Fibroblast of lung (primary cell): ENCODE measurements at regions not wholly inside any gene's neighbourhood (a gene's known extent, or its start where the extent isn't known, plus 50 kb on each side); places are given as distances from the start of the nearest gene placed in this dataset.

Experiments
- DNase-seq, 2 donors: peaks; one replicate each; pipeline versions ENCODE4 v3.0.0 to v3.0.0-alpha.2; 2010; ENCODE audit warnings: low read depth in 2 of 2
- H2AFZ ChIP-seq: 2 replicates; pipeline ENCODE4 v1.5.1; 2012; ENCODE audit warnings: low read length, control low read depth, inconsistent platforms
- H3K27ac ChIP-seq: 2 replicates; pipeline ENCODE4 v1.5.1; 2011; ENCODE audit warnings: low read length, control low read depth; ENCODE audit not compliant: insufficient read depth
- H3K27me3 ChIP-seq: 2 replicates; pipeline ENCODE4 v1.5.1; 2011; ENCODE audit warnings: mild to moderate bottlenecking, low read length; ENCODE audit not compliant: control insufficient read depth, insufficient read depth
- H3K36me3 ChIP-seq: 2 replicates; pipeline ENCODE4 v1.5.1; 2011; ENCODE audit warnings: low read length; ENCODE audit not compliant: control insufficient read depth, insufficient read depth
- H3K4me1 ChIP-seq: 2 replicates; pipeline ENCODE4 v1.5.1; 2011; ENCODE audit warnings: low read length; ENCODE audit not compliant: control insufficient read depth, insufficient read depth; ENCODE audit errors: extremely low read depth
- H3K4me2 ChIP-seq: 2 replicates; pipeline ENCODE4 v1.5.1; 2011; ENCODE audit warnings: low read length, control low read depth; ENCODE audit not compliant: insufficient read depth; ENCODE audit errors: extremely low read depth
- H3K4me3 ChIP-seq, 4 experiments: fragments of 200-600 bp in 1 of 4; sonication (generic) in 1 of 4; replicated peaks in 1 of 4; 2 replicates each; pipeline ENCODE4 v1.5.1; 2011 to 2016; ENCODE audit warnings: low read length in 4 of 4, low read depth in 3 of 4, mild to moderate bottlenecking in 3 of 4, control low read depth in 2 of 4, inconsistent platforms in 1 of 4, mixed read lengths in 1 of 4; ENCODE audit not compliant: insufficient read depth in 1 of 4; ENCODE audit errors: control extremely low read depth in 1 of 4
- H3K79me2 ChIP-seq: 2 replicates; pipeline ENCODE4 v1.5.1; 2012; ENCODE audit warnings: mild to moderate bottlenecking, low read length, inconsistent platforms; ENCODE audit not compliant: control insufficient read depth, insufficient read depth
- H3K9ac ChIP-seq: 2 replicates; pipeline ENCODE4 v1.5.1; 2011; ENCODE audit warnings: mild to moderate bottlenecking, low read length, control low read depth; ENCODE audit not compliant: insufficient read depth
- H3K9me3 ChIP-seq: 2 replicates; pipeline ENCODE4 v1.5.1; 2012; ENCODE audit warnings: low read depth, low read length; ENCODE audit not compliant: control insufficient read depth, insufficient read depth
- H4K20me1 ChIP-seq: 2 replicates; pipeline ENCODE4 v1.5.1; 2011; ENCODE audit warnings: low read length; ENCODE audit not compliant: control insufficient read depth, insufficient read depth; ENCODE audit errors: extremely low read depth
- EZH2 ChIP-seq: IDR thresholded peaks from 2 replicates; pipeline ENCODE4 v1.5.1; 2012; ENCODE audit warnings: low read length, control low read depth, mild to moderate bottlenecking; ENCODE audit errors: missing control alignments
- TF ChIP-seq, protein P1 (sequence below), 2 donors: IDR thresholded peaks in 1 of 2; conservative IDR thresholded peaks in 1 of 2; 1 replicate in 1 of 2; 2 replicates in 1 of 2; pipeline ENCODE4 v1.5.1; 2011 to 2012; ENCODE audit warnings: low read length in 2 of 2, control low read depth in 1 of 2, inconsistent platforms in 1 of 2, low read depth in 1 of 2, mild to moderate bottlenecking in 1 of 2

DNA sequence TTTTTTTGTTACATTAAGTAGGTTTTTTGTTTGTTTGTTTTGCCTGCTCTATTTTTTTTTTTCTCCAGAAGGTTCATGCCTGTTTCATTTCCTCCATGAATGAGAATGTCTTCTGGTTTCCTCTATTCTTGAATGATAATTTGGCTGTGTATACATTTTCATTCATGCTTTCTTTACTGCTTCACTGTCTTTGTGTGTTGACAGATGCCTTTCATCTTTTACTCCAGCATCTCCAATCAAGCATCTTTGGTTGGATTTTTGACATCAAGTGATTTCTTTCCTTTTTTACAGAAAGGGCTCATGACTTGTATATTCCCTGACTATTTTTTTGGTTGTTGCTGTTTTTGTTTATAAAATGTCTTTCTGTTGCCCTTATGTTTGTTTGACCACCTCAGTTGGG is 156.5 kb downstream of the MDFIC start:
- H4K20me1 ChIP-seq: no peaks in the 10 kb centered on the region
- no peaks in the 10 kb centered on the region for H3K4me1 ChIP-seq
- H3K4me2 ChIP-seq: no peak overlapping the region
- DNase-seq: no peak
- no peak overlapping the region for H3K9ac ChIP-seq
- H3K9me3 ChIP-seq: no peaks in the 10 kb centered on the region
- no peak overlapping the region for H2AFZ ChIP-seq
- no peak overlapping the region for H3K4me3 ChIP-seq
- H3K79me2 ChIP-seq: no peaks in the 10 kb centered on the region
- H3K27me3 ChIP-seq: no peaks in the 10 kb centered on the region
- H3K36me3 ChIP-seq: no peaks in the 10 kb centered on the region
- TF ChIP-seq, protein P1, sequence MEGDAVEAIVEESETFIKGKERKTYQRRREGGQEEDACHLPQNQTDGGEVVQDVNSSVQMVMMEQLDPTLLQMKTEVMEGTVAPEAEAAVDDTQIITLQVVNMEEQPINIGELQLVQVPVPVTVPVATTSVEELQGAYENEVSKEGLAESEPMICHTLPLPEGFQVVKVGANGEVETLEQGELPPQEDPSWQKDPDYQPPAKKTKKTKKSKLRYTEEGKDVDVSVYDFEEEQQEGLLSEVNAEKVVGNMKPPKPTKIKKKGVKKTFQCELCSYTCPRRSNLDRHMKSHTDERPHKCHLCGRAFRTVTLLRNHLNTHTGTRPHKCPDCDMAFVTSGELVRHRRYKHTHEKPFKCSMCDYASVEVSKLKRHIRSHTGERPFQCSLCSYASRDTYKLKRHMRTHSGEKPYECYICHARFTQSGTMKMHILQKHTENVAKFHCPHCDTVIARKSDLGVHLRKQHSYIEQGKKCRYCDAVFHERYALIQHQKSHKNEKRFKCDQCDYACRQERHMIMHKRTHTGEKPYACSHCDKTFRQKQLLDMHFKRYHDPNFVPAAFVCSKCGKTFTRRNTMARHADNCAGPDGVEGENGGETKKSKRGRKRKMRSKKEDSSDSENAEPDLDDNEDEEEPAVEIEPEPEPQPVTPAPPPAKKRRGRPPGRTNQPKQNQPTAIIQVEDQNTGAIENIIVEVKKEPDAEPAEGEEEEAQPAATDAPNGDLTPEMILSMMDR (conservative IDR thresholded peaks at IDR 0.05 in 1 of 2, IDR thresholded peaks at IDR 0.05 in 1 of 2; ENCODE audit: low read depth in 1 of 2, low read length in 2 of 2): no peak
- no peak for TF ChIP-seq EZH2
- H3K27ac ChIP-seq: no peak overlapping the region

DNA sequence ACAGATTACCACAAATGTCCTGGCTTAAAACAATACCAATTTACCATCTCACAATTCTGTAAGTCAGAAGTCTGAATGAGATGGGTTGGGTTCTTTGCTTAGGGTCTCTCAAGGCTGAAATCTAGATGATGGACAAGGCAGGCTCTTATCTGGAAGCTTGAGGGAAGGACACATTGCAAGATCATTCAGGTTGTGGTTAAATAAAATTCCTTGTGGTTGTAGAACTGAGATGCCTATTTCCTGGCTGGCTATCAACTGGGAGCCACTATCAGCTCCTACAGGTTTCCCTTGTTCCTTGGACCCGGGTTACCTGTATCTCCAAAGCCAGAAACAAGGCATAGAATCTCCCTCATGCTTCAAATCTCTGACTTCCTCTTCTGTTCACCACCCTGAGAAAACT is 148.4 kb downstream of the MDFIC start:
- Histone ChIP-seq H3K4me2 (no peak overlapping the region), H3K4me1 (no peaks in the 10 kb centered on the region), H4K20me1 (no peaks in the 10 kb centered on the region), H3K27me3 (no peaks in the 10 kb centered on the region), H3K36me3 (no peaks in the 10 kb centered on the region), H3K9ac (no peak overlapping the region), H2AFZ (no peak overlapping the region), H3K9me3 (no peaks in the 10 kb centered on the region), H3K79me2 (no peaks in the 10 kb centered on the region), H3K4me3 (no peak overlapping the region), H3K27ac (no peak overlapping the region)
- TF ChIP-seq EZH2: no peak
- TF ChIP-seq, protein P1 (conservative IDR thresholded peaks at IDR 0.05 in 1 of 2, IDR thresholded peaks at IDR 0.05 in 1 of 2; ENCODE audit: low read depth in 1 of 2, low read length in 2 of 2): no peak
- peak in 1 of 2 donors; percentile 56 for DNase-seq
